ENCODE measurements at regions not wholly inside any gene's neighbourhood (a gene's known extent, or its start where the extent isn't known, plus 50 kb on each side); places are given as distances from the start of the nearest gene placed in this dataset.

GRCh38 chr15:95522533-95522932 is 808.0 kb upstream of the NR2F2 start:
- TF ChIP-seq CTCF (IDR thresholded peaks at IDR 0.05), result no peak
- TF ChIP-seq POLR2A (IDR thresholded peaks at IDR 0.05), result no peak
